DND-41 (cell line): ENCODE measurements at regions not wholly inside any gene's neighbourhood (a gene's known extent, or its start where the extent isn't known, plus 50 kb on each side); places are given as distances from the start of the nearest gene placed in this dataset.
"Not testable (repeated sequence)": the region's sequence is repeated elsewhere in the genome, so short reads cannot be mapped to it uniquely, and the experiment has no call there.

Source experiments
- EZH2 ChIP-seq: IDR thresholded peaks from 3 replicates; pipeline ENCODE4 v1.6.1; 2012; ENCODE audit warnings: borderline replicate concordance, low read depth, mild to moderate bottlenecking, moderate library complexity, low read length, inconsistent platforms; ENCODE audit not compliant: severe bottlenecking
- TF ChIP-seq, protein P1 (sequence below): IDR thresholded peaks from 2 replicates; pipeline ENCODE4 v1.5.1; 2012; ENCODE audit warnings: borderline replicate concordance, low read length, moderate library complexity, mild to moderate bottlenecking; ENCODE audit not compliant: poor library complexity, severe bottlenecking; ENCODE audit errors: extremely low read depth

DNA sequence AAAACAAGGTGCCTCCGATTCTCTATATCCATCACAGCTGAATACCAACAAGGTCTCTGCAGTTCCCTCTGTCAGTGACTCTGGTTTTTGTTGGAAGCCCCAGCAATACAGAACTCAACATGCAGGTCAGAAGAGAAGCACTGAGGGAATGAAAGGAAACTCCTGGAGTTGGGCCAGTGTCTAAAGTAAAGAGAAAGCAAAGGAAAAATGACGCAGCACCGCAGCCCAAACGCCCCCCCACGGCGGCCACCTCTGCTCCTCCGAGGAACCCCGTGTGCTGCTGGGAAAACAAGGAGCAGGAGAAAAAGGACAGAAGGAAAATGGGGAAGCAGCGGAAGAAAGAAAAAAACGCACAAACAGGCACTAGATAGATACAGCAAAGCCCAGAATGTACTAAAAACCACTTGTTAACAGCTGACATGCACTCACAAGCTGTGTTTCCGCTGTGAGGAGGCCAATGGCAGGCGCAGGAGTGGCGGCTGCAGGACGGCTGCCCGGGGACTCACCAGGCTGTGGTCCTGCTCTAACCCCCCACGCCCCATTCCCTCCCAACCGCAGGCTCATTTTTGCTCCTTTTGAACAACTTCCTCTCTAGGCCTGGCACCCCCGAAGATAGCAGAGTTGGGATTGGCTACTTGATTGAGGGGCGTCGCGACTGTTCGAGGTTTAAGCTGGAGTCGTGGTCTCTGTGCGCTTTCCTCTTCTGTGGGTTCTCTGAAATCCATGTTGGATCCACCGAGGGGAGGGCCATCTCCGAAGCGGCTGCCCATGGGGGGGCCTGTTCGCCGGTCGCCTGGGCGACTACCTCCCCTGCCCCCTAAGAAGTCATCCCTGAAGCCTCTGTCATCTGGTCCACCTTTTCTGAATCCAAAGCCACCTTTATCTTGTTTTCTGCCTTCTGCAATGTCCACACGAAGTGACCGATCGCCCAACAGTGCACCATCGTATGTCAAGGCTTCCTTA lies 204.8 kb downstream of the HIBADH start:
- TF ChIP-seq, protein P1, sequence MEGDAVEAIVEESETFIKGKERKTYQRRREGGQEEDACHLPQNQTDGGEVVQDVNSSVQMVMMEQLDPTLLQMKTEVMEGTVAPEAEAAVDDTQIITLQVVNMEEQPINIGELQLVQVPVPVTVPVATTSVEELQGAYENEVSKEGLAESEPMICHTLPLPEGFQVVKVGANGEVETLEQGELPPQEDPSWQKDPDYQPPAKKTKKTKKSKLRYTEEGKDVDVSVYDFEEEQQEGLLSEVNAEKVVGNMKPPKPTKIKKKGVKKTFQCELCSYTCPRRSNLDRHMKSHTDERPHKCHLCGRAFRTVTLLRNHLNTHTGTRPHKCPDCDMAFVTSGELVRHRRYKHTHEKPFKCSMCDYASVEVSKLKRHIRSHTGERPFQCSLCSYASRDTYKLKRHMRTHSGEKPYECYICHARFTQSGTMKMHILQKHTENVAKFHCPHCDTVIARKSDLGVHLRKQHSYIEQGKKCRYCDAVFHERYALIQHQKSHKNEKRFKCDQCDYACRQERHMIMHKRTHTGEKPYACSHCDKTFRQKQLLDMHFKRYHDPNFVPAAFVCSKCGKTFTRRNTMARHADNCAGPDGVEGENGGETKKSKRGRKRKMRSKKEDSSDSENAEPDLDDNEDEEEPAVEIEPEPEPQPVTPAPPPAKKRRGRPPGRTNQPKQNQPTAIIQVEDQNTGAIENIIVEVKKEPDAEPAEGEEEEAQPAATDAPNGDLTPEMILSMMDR: not testable (repeated sequence)
- not testable (repeated sequence) for TF ChIP-seq EZH2
